NCI-H345 treated with DMSO at 0.1 percent for 48 hours (cell line): ENCODE measurements at regions not wholly inside any gene's neighbourhood (a gene's known extent, or its start where the extent isn't known, plus 50 kb on each side); places are given as distances from the start of the nearest gene placed in this dataset.
"Not testable (repeated sequence)": the region's sequence is repeated elsewhere in the genome, so short reads cannot be mapped to it uniquely, and the experiment has no call there.

Experiments used
- DNase-seq: peaks from one replicate; lab custom pipeline; 2025; ENCODE audit not compliant: unreplicated experiment; lab: John Stamatoyannopoulos, UW

- no peak for DNase-seq
Observed at GRCh38 chr20:12198281-12198680, 280.6 kb downstream of the BTBD3 start.

GRCh38 chr20:12199703-12200102 is 282.0 kb downstream of the BTBD3 start:
- no peak for DNase-seq

DNA sequence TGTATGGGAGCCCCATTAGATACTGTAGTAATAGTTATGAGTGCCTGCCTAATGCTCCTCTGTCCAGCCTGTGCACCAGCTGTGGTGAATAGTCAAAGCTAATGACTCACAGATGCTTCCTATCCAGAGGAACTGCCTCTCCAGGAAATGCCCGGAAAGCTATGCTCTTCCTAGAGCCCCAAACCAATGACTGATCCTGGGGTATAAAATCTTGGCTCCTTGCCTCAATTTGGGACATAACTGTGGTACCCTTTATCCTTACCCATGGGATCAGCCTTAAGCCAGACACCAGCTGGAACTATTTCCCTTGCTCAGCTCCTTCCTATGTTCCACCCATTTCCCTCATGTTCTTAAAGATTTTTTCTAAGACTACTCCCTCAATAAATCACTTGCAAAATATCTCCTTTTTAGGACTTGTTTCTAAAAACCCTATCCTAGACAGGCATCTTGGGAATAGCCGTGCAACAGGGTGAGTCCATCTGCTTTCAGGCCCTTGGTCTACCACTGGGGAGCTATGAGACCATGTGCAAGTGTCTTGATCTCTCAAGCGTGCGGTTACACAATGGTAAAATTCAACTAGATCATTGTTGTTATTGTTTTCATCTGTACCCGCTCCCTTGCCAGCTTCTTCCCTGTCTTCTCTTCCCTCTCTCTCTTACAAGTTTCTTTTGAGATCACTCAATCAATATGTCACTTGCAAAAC is 283.7 kb downstream of the BTBD3 start:
- no peak for DNase-seq

DNA sequence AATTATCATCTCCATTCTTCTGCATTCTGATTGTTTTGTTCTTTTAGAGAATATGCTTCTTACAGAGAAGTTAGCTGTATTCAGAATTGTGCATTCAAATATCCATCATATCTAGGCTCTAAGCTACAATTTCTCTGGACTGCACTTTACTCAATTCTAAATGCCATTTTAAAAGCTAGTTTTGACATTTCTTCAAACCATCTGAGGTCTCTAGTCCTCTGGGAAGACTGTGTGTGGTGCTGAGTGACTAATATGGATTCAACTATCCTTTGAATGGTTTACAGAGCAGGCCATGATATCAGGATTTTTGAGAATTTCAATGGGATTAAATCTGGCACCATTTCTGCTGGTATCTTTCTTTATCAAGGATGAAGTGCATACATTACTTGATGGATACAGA is 285.7 kb downstream of the BTBD3 start:
- DNase-seq: no peak

- no peak for DNase-seq
Observed at GRCh38 chr20:12203981-12204380, 286.3 kb downstream of the BTBD3 start.

GRCh38 chr20:12207875-12208274 is 290.2 kb downstream of the BTBD3 start:
- no peak for DNase-seq

DNA sequence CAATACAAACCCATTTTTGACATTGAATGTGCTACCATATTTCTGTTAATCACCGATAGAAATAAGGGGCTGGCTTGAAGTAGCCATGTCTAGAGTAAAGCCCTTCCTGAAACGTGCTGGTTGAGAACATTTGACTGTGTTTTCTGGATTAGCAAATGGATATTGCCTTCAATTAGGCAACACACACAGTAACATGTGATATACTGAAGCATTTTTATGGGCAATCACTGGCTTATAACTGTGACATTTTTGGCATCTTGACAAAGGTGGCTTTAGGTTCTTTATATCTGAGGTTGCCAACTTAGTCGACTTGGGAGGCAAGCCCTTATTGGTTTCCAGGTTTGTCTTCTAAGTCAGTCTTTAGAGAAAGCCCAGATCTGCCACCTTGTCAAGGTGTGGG is 292.9 kb downstream of the BTBD3 start:
- no peak for DNase-seq

GRCh38 chr20:12211361-12211760 is 293.7 kb downstream of the BTBD3 start:
- DNase-seq: no peak

DNA sequence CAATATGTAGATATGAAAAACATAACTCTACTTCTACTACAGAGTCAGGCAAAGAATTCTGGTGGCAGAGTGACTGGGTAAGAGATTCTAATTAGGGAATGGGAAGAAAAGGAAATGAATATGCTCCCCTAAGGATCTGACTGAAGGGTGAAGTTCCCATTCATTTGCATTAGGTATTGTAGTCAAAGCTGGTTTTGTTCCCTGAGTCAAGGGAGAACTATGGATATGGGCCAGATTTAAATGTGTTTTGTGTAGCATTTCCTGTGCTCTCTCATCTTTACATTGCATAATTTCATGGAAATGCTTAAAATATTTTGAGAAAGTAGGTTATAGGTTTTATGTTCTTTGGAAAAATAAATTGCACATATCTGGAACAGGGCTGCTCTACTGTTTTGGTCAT is 299.7 kb downstream of the BTBD3 start:
- DNase-seq: no peak

DNA sequence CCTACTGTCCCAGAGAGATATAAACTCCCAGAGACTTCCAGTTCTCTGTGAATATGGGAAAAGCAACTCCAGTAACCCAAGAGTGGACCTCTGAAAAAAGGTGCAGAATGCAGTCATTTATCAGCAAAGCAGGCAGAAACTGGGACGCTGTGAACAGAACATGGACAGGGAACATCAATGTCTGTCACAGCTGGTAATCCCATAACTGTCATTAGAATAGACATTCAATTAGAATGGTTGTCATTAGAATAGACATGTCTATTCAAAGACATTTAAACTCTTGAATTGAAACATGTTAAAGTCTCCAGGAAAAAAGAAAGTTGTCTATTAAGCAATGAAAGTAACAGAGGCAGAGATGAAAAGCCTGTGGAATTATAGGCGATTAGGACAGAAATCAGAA is 302.1 kb downstream of the BTBD3 start:
- no peak for DNase-seq

GRCh38 chr20:12223057-12223456 is 305.4 kb downstream of the BTBD3 start:
- no peak for DNase-seq

DNA sequence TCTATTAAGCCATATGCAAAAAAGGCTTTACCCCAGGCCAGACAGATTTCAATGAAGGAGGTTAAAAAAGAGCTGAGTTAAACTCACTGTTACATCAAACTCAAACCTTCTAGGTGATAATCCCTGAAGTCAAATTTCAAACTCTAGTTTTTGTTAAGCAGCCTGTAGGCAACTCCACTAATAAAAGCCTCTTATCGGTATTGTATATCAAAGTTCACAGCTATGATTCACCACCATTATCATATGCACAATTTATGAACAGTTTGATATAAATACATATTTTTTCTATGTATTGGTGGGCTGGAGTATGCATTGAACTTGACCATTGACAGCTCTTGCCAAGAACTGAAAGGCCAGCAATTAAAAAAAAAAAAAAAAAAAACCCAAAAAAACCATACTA is 308.2 kb downstream of the BTBD3 start:
- no peak for DNase-seq

GRCh38 chr20:12229891-12230290 is 312.2 kb downstream of the BTBD3 start:
- DNase-seq: no peak

GRCh38 chr20:12237772-12238171 is 320.1 kb downstream of the BTBD3 start:
- no peak for DNase-seq

DNA sequence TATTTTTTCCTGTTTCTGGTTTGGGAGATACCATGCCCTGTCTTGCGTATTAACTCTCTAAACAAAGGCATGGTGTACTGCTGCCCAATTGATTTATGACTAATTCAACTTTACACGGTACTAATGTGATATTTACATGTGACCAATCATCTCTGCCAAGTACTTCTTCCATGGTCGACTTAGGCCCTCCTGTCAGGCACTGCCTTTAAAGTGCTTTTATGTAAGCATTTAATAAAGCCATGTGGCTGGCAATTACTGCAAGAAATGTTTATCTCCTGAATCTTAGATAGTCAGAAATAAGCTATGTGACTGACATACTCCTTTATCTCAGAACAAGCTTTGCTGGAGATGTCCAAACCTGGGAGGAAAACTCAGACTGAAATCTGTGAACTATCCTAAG is 323.4 kb downstream of the BTBD3 start:
- peak; percentile 78 for DNase-seq

GRCh38 chr20:12243327-12243726 is 325.6 kb downstream of the BTBD3 start:
- no peak for DNase-seq

DNA sequence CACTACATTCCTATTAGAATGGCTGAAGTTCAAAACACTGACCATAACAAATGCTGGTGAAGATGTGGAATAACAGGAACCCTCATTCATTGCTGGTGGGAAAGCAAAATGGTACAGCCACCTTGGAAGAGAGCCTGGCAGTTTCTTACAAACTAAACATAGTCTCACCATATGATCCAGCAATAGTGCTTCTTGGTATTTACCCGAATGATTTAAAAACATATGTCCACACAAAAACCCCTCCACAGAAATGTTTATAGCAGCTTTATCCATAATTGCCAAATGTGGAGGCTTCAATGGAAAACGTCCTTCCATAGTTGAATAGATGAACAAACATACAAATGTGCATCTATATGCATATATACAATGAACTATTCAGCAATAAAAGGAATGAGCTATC is 330.8 kb downstream of the BTBD3 start:
- DNase-seq: no peak

DNA sequence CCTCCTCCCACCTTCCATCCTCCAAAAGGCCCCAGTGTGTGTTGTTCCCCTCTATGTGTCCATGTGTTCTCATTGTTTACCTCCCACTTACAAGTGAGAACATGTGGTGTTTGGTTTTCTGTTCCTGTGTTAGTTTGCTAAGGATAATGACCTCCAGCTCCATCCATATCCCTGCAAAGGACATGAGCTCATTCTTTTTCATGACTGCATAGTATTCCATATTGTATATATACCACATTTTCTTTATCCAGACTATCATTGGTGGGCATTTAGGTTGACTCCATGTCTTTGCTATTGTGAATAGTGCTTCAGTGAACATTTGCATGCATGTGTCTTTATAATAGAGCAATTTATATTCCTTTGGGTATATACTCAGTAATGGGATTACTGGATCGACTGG is 333.0 kb downstream of the BTBD3 start:
- not testable (repeated sequence) for DNase-seq

DNA sequence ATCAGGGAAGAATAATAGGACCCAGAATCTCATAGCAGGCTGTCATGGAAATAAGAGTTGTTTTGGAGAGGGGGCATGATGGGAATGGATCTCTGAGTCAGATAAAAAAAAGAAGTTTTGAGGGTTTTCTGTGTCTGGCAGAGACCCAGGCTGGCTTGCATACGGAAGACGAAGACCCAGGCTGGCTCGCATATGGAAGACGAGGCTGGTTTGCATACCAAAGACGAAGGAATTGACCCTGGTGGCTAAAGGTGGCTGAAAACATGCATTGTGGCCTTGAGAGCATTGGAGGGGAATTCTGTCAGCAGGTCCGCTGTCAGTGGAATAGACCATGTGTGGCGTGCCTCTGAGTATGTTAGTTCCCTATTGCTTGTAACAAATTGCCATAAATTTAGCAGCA is 335.1 kb downstream of the BTBD3 start:
- no peak for DNase-seq

DNA sequence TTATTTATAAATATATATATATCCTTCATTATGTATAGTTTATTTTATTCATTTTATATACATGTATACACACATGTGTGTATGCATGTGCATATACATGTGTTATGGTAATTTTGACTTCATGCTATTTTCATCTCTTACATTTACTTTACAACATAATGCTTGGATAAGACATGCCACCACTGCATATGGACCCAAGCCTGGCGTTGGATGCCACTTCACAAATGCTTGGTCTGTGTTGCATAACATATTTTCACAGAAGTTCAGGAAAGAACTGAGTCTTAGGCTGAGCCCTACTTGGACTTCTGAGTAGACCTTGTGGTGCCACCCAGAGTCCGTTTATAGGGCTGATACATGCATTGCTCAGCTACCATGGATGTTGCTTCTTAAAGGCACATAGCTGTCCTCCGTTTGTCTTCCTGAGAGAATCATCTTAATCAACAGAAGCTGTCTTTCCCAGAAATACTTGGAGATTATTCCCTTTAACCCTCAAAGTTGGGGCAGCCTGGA is 337.8 kb downstream of the BTBD3 start:
- no peak for DNase-seq

GRCh38 chr20:12256806-12257205 is 339.1 kb downstream of the BTBD3 start:
- no peak for DNase-seq

DNA sequence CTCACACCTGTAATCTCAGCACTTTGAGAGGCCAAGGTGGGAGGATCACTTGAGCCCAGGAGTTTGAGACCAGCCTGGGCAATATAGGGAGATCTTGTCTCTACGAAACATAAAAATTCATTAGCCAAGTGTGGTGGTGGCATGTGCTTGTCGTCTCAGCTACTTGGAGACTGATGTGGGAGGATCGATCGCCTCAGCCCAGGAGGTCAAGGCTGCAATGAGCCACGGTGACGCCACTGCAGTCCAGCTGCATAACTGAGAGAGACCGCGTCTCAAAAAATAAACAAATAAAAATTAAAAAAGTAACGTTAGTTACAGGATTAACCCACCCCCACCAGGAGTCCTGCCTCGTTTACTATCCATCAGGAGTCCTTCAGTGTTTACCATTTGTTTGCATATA is 345.1 kb downstream of the BTBD3 start:
- no peak for DNase-seq

GRCh38 chr20:12264711-12265110 is 347.0 kb downstream of the BTBD3 start:
- DNase-seq: no peak
